ENCODE measurements at regions not wholly inside any gene's neighbourhood (a gene's known extent, or its start where the extent isn't known, plus 50 kb on each side); places are given as distances from the start of the nearest gene placed in this dataset.

DNA sequence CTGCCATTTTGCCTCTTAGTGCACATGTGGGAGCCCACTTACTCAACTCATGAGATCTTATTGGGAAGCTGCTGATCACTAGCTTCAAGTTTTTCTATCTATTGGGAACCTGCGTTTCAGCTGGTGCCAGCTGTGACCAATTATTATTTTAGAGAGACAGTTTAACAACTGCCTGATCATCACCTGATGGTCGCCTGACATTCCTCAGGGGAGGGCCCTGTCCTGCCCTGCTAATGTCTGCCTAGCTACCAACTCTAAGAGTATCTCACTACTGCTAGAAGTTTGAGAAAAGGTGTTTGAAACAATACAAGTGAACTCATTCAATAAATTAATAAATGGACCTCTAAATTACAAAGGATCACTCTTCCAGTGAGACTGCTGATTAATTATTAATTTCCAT lies 95.5 kb downstream of the PCDH7 start:
- TF ChIP-seq, protein P1, sequence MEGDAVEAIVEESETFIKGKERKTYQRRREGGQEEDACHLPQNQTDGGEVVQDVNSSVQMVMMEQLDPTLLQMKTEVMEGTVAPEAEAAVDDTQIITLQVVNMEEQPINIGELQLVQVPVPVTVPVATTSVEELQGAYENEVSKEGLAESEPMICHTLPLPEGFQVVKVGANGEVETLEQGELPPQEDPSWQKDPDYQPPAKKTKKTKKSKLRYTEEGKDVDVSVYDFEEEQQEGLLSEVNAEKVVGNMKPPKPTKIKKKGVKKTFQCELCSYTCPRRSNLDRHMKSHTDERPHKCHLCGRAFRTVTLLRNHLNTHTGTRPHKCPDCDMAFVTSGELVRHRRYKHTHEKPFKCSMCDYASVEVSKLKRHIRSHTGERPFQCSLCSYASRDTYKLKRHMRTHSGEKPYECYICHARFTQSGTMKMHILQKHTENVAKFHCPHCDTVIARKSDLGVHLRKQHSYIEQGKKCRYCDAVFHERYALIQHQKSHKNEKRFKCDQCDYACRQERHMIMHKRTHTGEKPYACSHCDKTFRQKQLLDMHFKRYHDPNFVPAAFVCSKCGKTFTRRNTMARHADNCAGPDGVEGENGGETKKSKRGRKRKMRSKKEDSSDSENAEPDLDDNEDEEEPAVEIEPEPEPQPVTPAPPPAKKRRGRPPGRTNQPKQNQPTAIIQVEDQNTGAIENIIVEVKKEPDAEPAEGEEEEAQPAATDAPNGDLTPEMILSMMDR (IDR thresholded peaks at IDR 0.05): no peak
- TF ChIP-seq POLR2A (IDR thresholded peaks at IDR 0.05): no peak

Measured in adrenal gland (tissue), 5 donors.